ENCODE measurements at regions not wholly inside any gene's neighbourhood (a gene's known extent, or its start where the extent isn't known, plus 50 kb on each side); places are given as distances from the start of the nearest gene placed in this dataset.
A peak's percentile ranks its signal among the peaks of the same experiment; 100 is the strongest.
"Not testable (repeated sequence)": the region's sequence is repeated elsewhere in the genome, so short reads cannot be mapped to it uniquely, and the experiment has no call there.

GRCh38 chr7:68216051-68216450 is 1219.4 kb downstream of the TYW1 start:
- Histone ChIP-seq H3K9me3 (no peaks in the 10 kb centered on the region), H3K36me3 (no peaks in the 10 kb centered on the region)
- no peak for FAIRE-seq

DNA sequence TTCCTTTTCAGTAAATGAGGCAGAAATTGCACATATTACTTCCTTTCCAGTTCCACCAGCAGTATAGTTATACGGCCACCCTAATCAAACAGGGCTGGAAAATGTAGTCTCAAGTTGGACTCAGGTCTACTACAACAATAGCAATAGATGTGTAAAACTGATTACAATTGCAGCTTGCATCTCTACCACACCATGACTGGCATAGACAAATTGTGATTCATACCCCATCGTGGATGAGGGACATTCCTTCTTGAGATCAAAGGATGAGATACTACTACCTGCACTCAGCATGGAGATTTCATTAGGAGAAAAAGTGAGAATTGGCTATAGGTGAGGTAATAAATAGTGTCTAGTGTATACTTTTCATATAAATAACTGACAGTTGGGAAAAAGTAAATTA is 1220.8 kb downstream of the TYW1 start:
- FAIRE-seq (no peak), DNase-seq (no peak), ATAC-seq (no peak)
- H3K36me3 ChIP-seq, result no peaks in the 10 kb centered on the region
- TF ChIP-seq, protein P1, sequence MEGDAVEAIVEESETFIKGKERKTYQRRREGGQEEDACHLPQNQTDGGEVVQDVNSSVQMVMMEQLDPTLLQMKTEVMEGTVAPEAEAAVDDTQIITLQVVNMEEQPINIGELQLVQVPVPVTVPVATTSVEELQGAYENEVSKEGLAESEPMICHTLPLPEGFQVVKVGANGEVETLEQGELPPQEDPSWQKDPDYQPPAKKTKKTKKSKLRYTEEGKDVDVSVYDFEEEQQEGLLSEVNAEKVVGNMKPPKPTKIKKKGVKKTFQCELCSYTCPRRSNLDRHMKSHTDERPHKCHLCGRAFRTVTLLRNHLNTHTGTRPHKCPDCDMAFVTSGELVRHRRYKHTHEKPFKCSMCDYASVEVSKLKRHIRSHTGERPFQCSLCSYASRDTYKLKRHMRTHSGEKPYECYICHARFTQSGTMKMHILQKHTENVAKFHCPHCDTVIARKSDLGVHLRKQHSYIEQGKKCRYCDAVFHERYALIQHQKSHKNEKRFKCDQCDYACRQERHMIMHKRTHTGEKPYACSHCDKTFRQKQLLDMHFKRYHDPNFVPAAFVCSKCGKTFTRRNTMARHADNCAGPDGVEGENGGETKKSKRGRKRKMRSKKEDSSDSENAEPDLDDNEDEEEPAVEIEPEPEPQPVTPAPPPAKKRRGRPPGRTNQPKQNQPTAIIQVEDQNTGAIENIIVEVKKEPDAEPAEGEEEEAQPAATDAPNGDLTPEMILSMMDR (IDR thresholded peaks at IDR 0.05), result no peak
- WGBS, 2 donors, result 48 to 67% methylated on average over 2 of the region's 2 CpGs
- no peaks in the 10 kb centered on the region for H3K27me3 ChIP-seq
- H3K4me3 ChIP-seq, result no peak overlapping the region
- no peak overlapping the region for H3K27ac ChIP-seq
- no peaks in the 10 kb centered on the region for H3K4me1 ChIP-seq
- H3K9me3 ChIP-seq, result no peaks in the 10 kb centered on the region
- intact Hi-C loops (cut with DNase I), result no loop called here

More at GRCh38 chr7:68216051-68216450, 1219.4 kb downstream of the TYW1 start:
- H3K4me3 ChIP-seq, result no peak overlapping the region
- WGBS, 2 donors, result 39 to 40% methylated on average over 5 of the region's 5 CpGs
- no peak overlapping the region for H3K27ac ChIP-seq
- peak in 2 of 4 donors; percentile 30 to 54 for ATAC-seq
- TF ChIP-seq, protein P1 (IDR thresholded peaks at IDR 0.05), result no peak
- no peaks in the 10 kb centered on the region for H3K4me1 ChIP-seq
- H3K27me3 ChIP-seq, result no peaks in the 10 kb centered on the region
- DNase-seq, result peak in 2 of 6 donors; percentile 2 to 31
- intact Hi-C loops (cut with DNase I), result no loop called here

DNA sequence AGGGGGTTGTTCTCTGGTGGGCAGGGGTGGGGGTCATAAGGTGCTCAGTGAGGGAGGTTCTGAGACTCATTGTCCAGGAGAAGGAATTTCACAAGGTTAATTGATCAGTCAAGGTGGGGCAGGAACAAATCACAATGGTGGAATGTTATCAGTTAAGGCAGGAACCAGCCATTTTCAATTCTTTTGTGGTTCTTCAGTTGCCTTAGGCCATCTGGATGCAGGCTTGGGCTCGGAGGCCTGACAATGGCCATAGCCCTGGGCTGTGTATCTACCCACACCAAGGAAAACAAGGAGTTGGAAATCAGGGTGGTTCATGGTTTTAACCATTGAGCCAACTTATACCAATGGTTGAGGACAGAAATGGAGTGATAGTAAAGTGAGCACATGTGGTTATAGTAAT is 1221.8 kb downstream of the TYW1 start:
- 48 to 70% methylated on average over 1 of the region's 1 CpG for WGBS, 2 donors
- TF ChIP-seq, protein P1 (IDR thresholded peaks at IDR 0.05), result no peak

DNA sequence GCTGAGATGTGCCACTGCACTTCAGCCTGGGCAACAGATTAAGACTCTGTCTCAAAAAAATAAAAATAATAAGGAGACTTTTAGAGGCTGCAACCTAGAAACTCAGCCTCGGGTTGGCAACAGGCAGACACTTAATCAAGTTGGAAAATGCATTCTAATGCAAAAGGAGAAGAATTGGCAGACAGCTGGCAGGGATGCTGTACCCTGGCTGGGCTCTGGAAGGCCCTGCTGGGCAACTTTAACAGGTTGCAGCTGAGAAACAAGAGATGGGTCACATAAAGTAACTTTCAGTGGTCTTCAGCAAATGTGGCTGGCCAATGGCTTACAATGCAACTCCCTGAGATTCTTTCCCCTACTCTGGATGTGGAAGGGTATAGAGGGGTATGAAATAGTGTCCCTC is 1225.7 kb downstream of the TYW1 start:
- ATAC-seq (no peak), FAIRE-seq (no peak), DNase-seq (no peak)
- H3K9me3 ChIP-seq, result no peaks in the 10 kb centered on the region
- H3K4me1 ChIP-seq, result no peaks in the 10 kb centered on the region
- no peaks in the 10 kb centered on the region for H3K27me3 ChIP-seq
- no peaks in the 10 kb centered on the region for H3K36me3 ChIP-seq
- intact Hi-C loops (cut with DNase I), result no loop called here
- H3K4me3 ChIP-seq, result no peak overlapping the region
- WGBS, 2 donors, result 49 to 61% methylated on average over 1 of the region's 1 CpG
- H3K27ac ChIP-seq, result no peak overlapping the region
- TF ChIP-seq, protein P1 (IDR thresholded peaks at IDR 0.05), result no peak

More for the DNA sequence above, 1221.8 kb downstream of the TYW1 start:
- Histone ChIP-seq H3K9me3 (no peaks in the 10 kb centered on the region), H3K27ac (no peak overlapping the region), H3K4me1 (no peaks in the 10 kb centered on the region), H3K4me3 (no peak overlapping the region), H3K36me3 (no peaks in the 10 kb centered on the region), H3K27me3 (no peaks in the 10 kb centered on the region)
- ATAC-seq (no peak), FAIRE-seq (no peak), DNase-seq (no peak)
- intact Hi-C loops (cut with DNase I), result no loop called here

- no peaks in the 10 kb centered on the region for H3K4me1 ChIP-seq
- H3K27me3 ChIP-seq, result no peaks in the 10 kb centered on the region
- no peak overlapping the region for H3K27ac ChIP-seq
- intact Hi-C loops (cut with DNase I), result no loop called here
- no peaks in the 10 kb centered on the region for H3K36me3 ChIP-seq
- FAIRE-seq, result no peak
- WGBS, 2 donors, result 8 to 18% methylated on average over 10 of the region's 10 CpGs
- no peak overlapping the region for H3K4me3 ChIP-seq
- ATAC-seq, result peak in 3 of 4 donors; percentile 50 to 88 (median 87)
- H3K9me3 ChIP-seq, result no peaks in the 10 kb centered on the region
- TF ChIP-seq, protein P1 (IDR thresholded peaks at IDR 0.05), result no peak
- peak in 3 of 6 donors; percentile 14 to 23 (median 17) for DNase-seq
Observed at GRCh38 chr7:68224041-68224741, 1227.6 kb downstream of the TYW1 start.

DNA sequence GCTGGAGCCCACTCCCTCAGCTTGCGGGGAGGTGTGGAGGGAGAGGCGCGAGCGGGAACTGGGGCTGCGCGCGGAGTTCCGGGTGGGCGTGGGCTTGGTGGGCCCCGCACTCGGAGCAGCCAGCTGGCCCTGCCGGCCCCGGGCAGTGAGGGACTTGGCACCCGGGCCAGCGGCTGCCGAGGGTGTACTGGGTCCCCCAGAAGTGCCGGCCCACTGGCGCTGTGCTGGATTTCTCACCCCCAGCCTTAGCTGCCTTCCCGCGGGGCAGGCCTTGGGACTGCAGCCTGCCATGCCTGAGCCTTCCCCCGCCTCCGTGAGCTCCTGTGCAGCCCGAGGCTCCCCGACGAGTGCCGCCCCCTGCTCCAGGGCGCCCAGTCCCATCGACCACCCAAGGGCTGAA is 1234.4 kb downstream of the TYW1 start:
- ATAC-seq, result not testable (repeated sequence)

More for the DNA sequence above, 1234.4 kb downstream of the TYW1 start:
- intact Hi-C loops (cut with DNase I); H3K4me1 ChIP-seq; H3K27ac ChIP-seq; H3K27me3 ChIP-seq; H3K36me3 ChIP-seq; H3K4me3 ChIP-seq; H3K9me3 ChIP-seq; DNase-seq; FAIRE-seq: not testable (repeated sequence)
- WGBS, 2 donors, result 85 to 96% methylated on average over 24 to 27 of the region's 28 CpGs

All from pancreas (tissue), 10 donors.